Keratinocyte (primary cell): ENCODE measurements at regions not wholly inside any gene's neighbourhood (a gene's known extent, or its start where the extent isn't known, plus 50 kb on each side); places are given as distances from the start of the nearest gene placed in this dataset.

ENCODE experiments used
- DNase-seq: peaks from one replicate; pipeline ENCODE4 v3.0.0-alpha.2; 2011; ENCODE audit warnings: low read depth, missing footprints, low spot score
- FAIRE-seq: peaks from 2 replicates; lab custom pipeline; 2011; peaks lifted over from hg19 to GRCh38; lab: Jason Lieb, UNC
- H2AFZ ChIP-seq: 2 replicates; pipeline ENCODE4 v1.6.0; 2012; ENCODE audit warnings: low read length, control low read depth, inconsistent platforms; ENCODE audit not compliant: control insufficient read depth
- H3K27ac ChIP-seq: 2 replicates; pipeline ENCODE4 v1.5.1; 2011; ENCODE audit warnings: low read length; ENCODE audit not compliant: control insufficient read depth, insufficient read depth
- H3K27me3 ChIP-seq: 3 replicates; pipeline ENCODE4 v1.6.0; 2011; ENCODE audit warnings: low read length; ENCODE audit not compliant: control insufficient read depth, insufficient read depth; ENCODE audit errors: extremely low read depth
- H3K36me3 ChIP-seq, 2 experiments: 2 replicates in 1 of 2; 3 replicates in 1 of 2; pipeline ENCODE4 v1.5.1; 2011; ENCODE audit warnings: low read length in 2 of 2, mild to moderate bottlenecking in 1 of 2; ENCODE audit not compliant: control insufficient read depth in 2 of 2, insufficient read depth in 2 of 2; ENCODE audit errors: extremely low read depth in 1 of 2
- H3K4me1 ChIP-seq: 3 replicates; pipeline ENCODE4 v1.5.1; 2011; ENCODE audit warnings: low read length; ENCODE audit not compliant: control insufficient read depth, insufficient read depth; ENCODE audit errors: extremely low read depth
- H3K4me2 ChIP-seq: 3 replicates; pipeline ENCODE4 v1.6.0; 2011; ENCODE audit warnings: low read depth, low read length; ENCODE audit not compliant: control insufficient read depth, insufficient read depth; ENCODE audit errors: extremely low read depth
- H3K4me3 ChIP-seq, 3 experiments: fragments of 200-600 bp in 1 of 3; sonication (generic) in 1 of 3; 2 replicates in 2 of 3; 3 replicates in 1 of 3; pipeline ENCODE4 v1.5.1; 2011 to 2016; ENCODE audit warnings: low read length in 3 of 3, mild to moderate bottlenecking in 3 of 3, control low read depth in 2 of 3, inconsistent platforms in 1 of 3, low read depth in 1 of 3, mixed read lengths in 1 of 3, mixed run types in 1 of 3, moderate library complexity in 1 of 3; ENCODE audit not compliant: control insufficient read depth in 2 of 3, insufficient read depth in 2 of 3; ENCODE audit errors: extremely low read depth in 1 of 3
- H3K79me2 ChIP-seq: 2 replicates; pipeline ENCODE4 v1.6.0; 2012; ENCODE audit warnings: low read length; ENCODE audit not compliant: control insufficient read depth, insufficient read depth
- H3K9ac ChIP-seq: 3 replicates; pipeline ENCODE4 v1.6.0; 2011; ENCODE audit warnings: low read length; ENCODE audit not compliant: control insufficient read depth, insufficient read depth; ENCODE audit errors: extremely low read depth
- H3K9me1 ChIP-seq: 3 replicates; pipeline ENCODE4 v1.6.0; 2011; ENCODE audit warnings: low read length; ENCODE audit not compliant: control insufficient read depth, insufficient read depth; ENCODE audit errors: extremely low read depth
- H3K9me3 ChIP-seq: 2 replicates; pipeline ENCODE4 v1.5.1; 2012; ENCODE audit warnings: low read depth, low read length; ENCODE audit not compliant: control insufficient read depth
- H4K20me1 ChIP-seq: 3 replicates; pipeline ENCODE4 v1.6.0; 2011; ENCODE audit warnings: low read length; ENCODE audit not compliant: control insufficient read depth, insufficient read depth; ENCODE audit errors: extremely low read depth
- CTCF ChIP-seq, 3 experiments: IDR thresholded peaks in 1 of 3; conservative IDR thresholded peaks in 1 of 3; optimal IDR thresholded peaks in 1 of 3; 2 replicates in 2 of 3; 3 replicates in 1 of 3; pipeline versions ENCODE3 to v1.5.1; 2011; ENCODE audit warnings: low read length in 3 of 3, mild to moderate bottlenecking in 3 of 3, moderate library complexity in 2 of 3, control low read depth in 1 of 3, inconsistent platforms in 1 of 3; ENCODE audit not compliant: insufficient read depth in 2 of 3; ENCODE audit errors: extremely low read depth in 1 of 3
- EZH2 ChIP-seq: IDR thresholded peaks from one replicate; pipeline ENCODE4 v1.6.1; 2012; ENCODE audit warnings: inconsistent platforms, mild to moderate bottlenecking, low read length, moderate library complexity
- dilution Hi-C: fragments of 300-500 bp; cut with MboI; formaldehyde crosslinking; loops from one replicate; pipeline ENCODE4 v1.7.0; 2020; ENCODE audit warnings: low sequenced_read_pairs; ENCODE audit not compliant: extremely low pct_ligation_motif_present

GRCh38 chr15:70483513-70483912 lies 279.8 kb downstream of the UACA start:
- H3K9me3 ChIP-seq = no peaks in the 10 kb centered on the region
- no peaks in the 10 kb centered on the region for H3K9me1 ChIP-seq
- no peak overlapping the region for H3K4me2 ChIP-seq
- no peaks in the 10 kb centered on the region for H3K4me1 ChIP-seq
- no peak for DNase-seq
- H3K9ac ChIP-seq = no peak overlapping the region
- no peak overlapping the region for H2AFZ ChIP-seq
- dilution Hi-C loops = no loop called here
- no peak overlapping the region for H3K4me3 ChIP-seq
- peaks cover 71% of the 10 kb centered on the region for H3K27me3 ChIP-seq
- no peak for TF ChIP-seq CTCF (optimal IDR thresholded peaks at IDR 0.05 in 1 of 3, IDR thresholded peaks at IDR 0.05 in 1 of 3, conservative IDR thresholded peaks at IDR 0.05 in 1 of 3; ENCODE audit: extremely low read depth in 1 of 3, insufficient read depth in 2 of 3, low read length in 3 of 3)
- TF ChIP-seq EZH2 = no peak
- H3K27ac ChIP-seq = no peak overlapping the region
- no peak for FAIRE-seq
- peaks cover 9% of the 10 kb centered on the region for H4K20me1 ChIP-seq
- no peaks in the 10 kb centered on the region for H3K79me2 ChIP-seq
- H3K36me3 ChIP-seq = no peaks in the 10 kb centered on the region

- Histone ChIP-seq H3K4me2 (no peak overlapping the region), H3K9ac (no peak overlapping the region), H3K4me3 (no peak overlapping the region), H3K4me1 (peaks cover 3% of the 10 kb centered on the region), H3K9me1 (no peaks in the 10 kb centered on the region), H3K36me3 (no peaks in the 10 kb centered on the region), H3K27ac (no peak overlapping the region), H3K27me3 (peaks cover 79% of the 10 kb centered on the region), H3K79me2 (no peaks in the 10 kb centered on the region), H3K9me3 (no peaks in the 10 kb centered on the region), H2AFZ (no peak overlapping the region), H4K20me1 (peaks cover 6% of the 10 kb centered on the region)
- TF ChIP-seq CTCF (optimal IDR thresholded peaks at IDR 0.05 in 1 of 3, IDR thresholded peaks at IDR 0.05 in 1 of 3, conservative IDR thresholded peaks at IDR 0.05 in 1 of 3; ENCODE audit: extremely low read depth in 1 of 3, insufficient read depth in 2 of 3, low read length in 3 of 3) = no peak
- TF ChIP-seq EZH2 = no peak
- FAIRE-seq = no peak
- no peak for DNase-seq
- dilution Hi-C loops = no loop called here
Observed at GRCh38 chr15:70480196-70480856, 283.0 kb downstream of the UACA start.
